ENCODE measurements at regions not wholly inside any gene's neighbourhood (a gene's known extent, or its start where the extent isn't known, plus 50 kb on each side); places are given as distances from the start of the nearest gene placed in this dataset.

- DNase-seq, result no peak
Measured at GRCh38 chr6:227074-227782, 65.1 kb upstream of the DUSP22 start.

GRCh38 chr6:227812-228338, 64.4 kb upstream of the DUSP22 start:
- DNase-seq, result no peak

- DNase-seq, result no peak
Measured at GRCh38 chr6:228881-229651, 63.2 kb upstream of the DUSP22 start.

GRCh38 chr6:231779-232178, 60.5 kb upstream of the DUSP22 start:
- no peak for DNase-seq

GRCh38 chr6:232982-233640, 59.2 kb upstream of the DUSP22 start:
- no peak for DNase-seq

GRCh38 chr6:234706-235372, 57.4 kb upstream of the DUSP22 start:
- DNase-seq, result no peak

GRCh38 chr6:235763-236360, 56.4 kb upstream of the DUSP22 start:
- peak; percentile 71 for DNase-seq

- no peak for DNase-seq
Measured at GRCh38 chr6:236519-236918, 55.8 kb upstream of the DUSP22 start.

- no peak for DNase-seq
Measured at GRCh38 chr6:240151-240550, 52.1 kb upstream of the DUSP22 start.

GRCh38 chr6:241336-241865, 50.9 kb upstream of the DUSP22 start:
- no peak for DNase-seq
